ENCODE measurements at regions not wholly inside any gene's neighbourhood (a gene's known extent, or its start where the extent isn't known, plus 50 kb on each side); places are given as distances from the start of the nearest gene placed in this dataset.

DNA sequence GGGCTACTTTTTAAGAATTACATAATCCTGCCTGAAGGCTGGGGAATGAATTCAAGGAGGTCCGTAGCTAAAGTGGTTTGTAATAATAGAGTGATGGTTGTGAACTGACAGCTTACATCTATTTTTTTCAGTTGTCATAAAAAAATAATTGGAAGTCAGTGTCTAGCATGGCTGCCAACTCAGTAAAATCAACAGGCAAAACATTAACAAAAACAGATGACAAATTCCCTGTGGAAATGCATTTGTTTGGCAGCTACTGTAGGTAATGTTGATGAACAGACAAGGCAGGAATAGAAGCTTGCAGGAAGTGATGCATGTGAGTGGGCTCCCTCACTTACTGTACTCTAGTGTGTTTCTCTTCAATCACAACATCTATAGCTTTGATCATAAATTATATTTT lies 766.0 kb upstream of the POT1 start:
- TF ChIP-seq POLR2A (IDR thresholded peaks at IDR 0.05), result no peak
- TF ChIP-seq, protein P1, sequence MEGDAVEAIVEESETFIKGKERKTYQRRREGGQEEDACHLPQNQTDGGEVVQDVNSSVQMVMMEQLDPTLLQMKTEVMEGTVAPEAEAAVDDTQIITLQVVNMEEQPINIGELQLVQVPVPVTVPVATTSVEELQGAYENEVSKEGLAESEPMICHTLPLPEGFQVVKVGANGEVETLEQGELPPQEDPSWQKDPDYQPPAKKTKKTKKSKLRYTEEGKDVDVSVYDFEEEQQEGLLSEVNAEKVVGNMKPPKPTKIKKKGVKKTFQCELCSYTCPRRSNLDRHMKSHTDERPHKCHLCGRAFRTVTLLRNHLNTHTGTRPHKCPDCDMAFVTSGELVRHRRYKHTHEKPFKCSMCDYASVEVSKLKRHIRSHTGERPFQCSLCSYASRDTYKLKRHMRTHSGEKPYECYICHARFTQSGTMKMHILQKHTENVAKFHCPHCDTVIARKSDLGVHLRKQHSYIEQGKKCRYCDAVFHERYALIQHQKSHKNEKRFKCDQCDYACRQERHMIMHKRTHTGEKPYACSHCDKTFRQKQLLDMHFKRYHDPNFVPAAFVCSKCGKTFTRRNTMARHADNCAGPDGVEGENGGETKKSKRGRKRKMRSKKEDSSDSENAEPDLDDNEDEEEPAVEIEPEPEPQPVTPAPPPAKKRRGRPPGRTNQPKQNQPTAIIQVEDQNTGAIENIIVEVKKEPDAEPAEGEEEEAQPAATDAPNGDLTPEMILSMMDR (IDR thresholded peaks at IDR 0.05), result no peak

All from adrenal gland (tissue), 5 donors.